Endometrial microvascular endothelial cells (primary cell): ENCODE measurements at regions not wholly inside any gene's neighbourhood (a gene's known extent, or its start where the extent isn't known, plus 50 kb on each side); places are given as distances from the start of the nearest gene placed in this dataset.

Experiments used
- in situ Hi-C: cut with HindIII; loops from 2 replicates; pipeline ENCODE4 v1.10.0; 2017; ENCODE audit warnings: low sequenced_read_pairs, low pct_unique_long_range_greater_than_20kb; ENCODE audit errors: inconsistent ontology term

GRCh38 chr11:42589286-42589685 is 722.5 kb upstream of the API5 start:
- in situ Hi-C loops, result no loop called here

GRCh38 chr11:42591841-42592240 is 720.0 kb upstream of the API5 start:
- in situ Hi-C loops, result no loop called here

- in situ Hi-C loops, result no loop called here
Measured at GRCh38 chr11:42593441-42593840, 718.4 kb upstream of the API5 start.

- in situ Hi-C loops, result no loop called here
Measured at GRCh38 chr11:42595876-42596275, 715.9 kb upstream of the API5 start.

GRCh38 chr11:42596576-42597145 is 715.1 kb upstream of the API5 start:
- in situ Hi-C loops, result no loop called here

GRCh38 chr11:42598341-42598740 is 713.5 kb upstream of the API5 start:
- in situ Hi-C loops, result no loop called here

- in situ Hi-C loops, result no loop called here
Measured at GRCh38 chr11:42620796-42621195, 691.0 kb upstream of the API5 start.

GRCh38 chr11:42625757-42626665 is 685.8 kb upstream of the API5 start:
- in situ Hi-C loops, result no loop called here

GRCh38 chr11:42631220-42631843 is 680.5 kb upstream of the API5 start:
- in situ Hi-C loops, result no loop called here

- in situ Hi-C loops, result no loop called here
Measured at GRCh38 chr11:42646959-42647358, 664.8 kb upstream of the API5 start.

- in situ Hi-C loops, result no loop called here
Measured at GRCh38 chr11:42647993-42648392, 663.8 kb upstream of the API5 start.

GRCh38 chr11:42651621-42652020 is 660.2 kb upstream of the API5 start:
- in situ Hi-C loops, result no loop called here

GRCh38 chr11:42657169-42657568 is 654.6 kb upstream of the API5 start:
- in situ Hi-C loops, result no loop called here

GRCh38 chr11:42661942-42662341 is 649.9 kb upstream of the API5 start:
- in situ Hi-C loops, result no loop called here

- in situ Hi-C loops, result no loop called here
Measured at GRCh38 chr11:42669248-42669976, 642.4 kb upstream of the API5 start.

GRCh38 chr11:42674436-42674835 is 637.4 kb upstream of the API5 start:
- in situ Hi-C loops, result no loop called here

- in situ Hi-C loops, result no loop called here
Measured at GRCh38 chr11:42707541-42707940, 604.3 kb upstream of the API5 start.

GRCh38 chr11:42709216-42709615 is 602.6 kb upstream of the API5 start:
- in situ Hi-C loops, result no loop called here

- in situ Hi-C loops, result no loop called here
Measured at GRCh38 chr11:42713279-42713678, 598.5 kb upstream of the API5 start.
